ENCODE measurements at regions not wholly inside any gene's neighbourhood (a gene's known extent, or its start where the extent isn't known, plus 50 kb on each side); places are given as distances from the start of the nearest gene placed in this dataset.

DNA sequence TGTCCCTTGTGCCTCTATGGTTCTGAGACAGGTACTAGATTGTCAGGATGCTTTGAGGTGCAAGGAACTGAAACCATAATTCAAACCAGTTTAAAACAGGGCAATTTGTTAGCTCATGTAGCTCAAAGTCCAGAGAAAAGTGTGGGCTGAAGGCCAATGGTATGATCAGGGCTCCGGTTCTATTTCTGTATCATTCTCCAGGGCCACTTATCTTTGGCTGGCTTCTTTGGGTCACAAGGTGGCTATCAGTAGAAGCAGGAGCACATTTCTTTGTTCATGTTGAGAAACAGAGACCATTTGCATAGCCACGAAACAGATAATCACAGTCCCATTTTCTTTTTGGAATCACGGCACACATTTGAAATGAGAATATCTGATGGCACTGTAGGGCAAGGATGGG is 294.9 kb downstream of the ETNK1 start:
- POLR2A ChIA-PET, result no interaction called here
- BruUV-seq (replicated peaks), result no TSS peak

DNA sequence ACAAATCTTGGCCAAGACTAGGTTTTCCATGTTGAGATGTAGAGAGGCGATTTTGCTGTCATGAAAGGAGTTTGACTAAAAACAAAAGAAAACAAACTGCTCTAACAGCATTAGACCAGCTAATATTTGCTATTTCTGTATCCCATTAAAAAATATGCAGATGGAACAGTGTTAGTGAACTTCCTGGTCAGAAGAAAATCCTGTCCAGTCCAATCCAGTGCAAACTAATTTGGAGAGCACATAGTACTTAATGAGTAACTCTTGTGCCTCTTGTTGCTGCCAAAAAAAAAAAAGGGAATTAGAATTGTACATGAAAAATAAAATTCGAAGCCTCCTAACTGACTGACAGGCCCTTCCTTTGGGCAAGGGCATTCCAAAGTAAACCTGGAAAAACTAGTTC is 298.8 kb downstream of the ETNK1 start:
- H3K36me3 ChIP-seq (ENCODE audit: control insufficient read depth in 2 of 2, insufficient read depth in 2 of 2, low read length in 1 of 2), result no peaks in the 10 kb centered on the region
- ChIA-PET SMC1A (ENCODE audit: uncharacterized antibody, unreplicated experiment) (no interaction called here), POLR2A (no interaction called here), RAD21 (ENCODE audit: unreplicated experiment) (no interaction called here), CTCF (no interaction called here)
- H3K4me2 ChIP-seq (ENCODE audit: control insufficient read depth, insufficient read depth), result no peak overlapping the region
- no peak overlapping the region for H3K4me3 ChIP-seq
- H3K4me1 ChIP-seq (ENCODE audit: control insufficient read depth, insufficient read depth, low read length), result no peaks in the 10 kb centered on the region
- in situ Hi-C loops (cut with MboI) (no loop called here), intact Hi-C loops (cut with micrococcal nuclease; ENCODE audit: unreplicated experiment) (no loop called here)
- no peaks in the 10 kb centered on the region for H3K9me3 ChIP-seq (replicated peaks; ENCODE audit: control insufficient read depth, insufficient read depth, low read length)
- FAIRE-seq (no peak), DNase-seq (ENCODE audit: low read depth, low spot score) (no peak), ATAC-seq (no peak)
- no peak overlapping the region for H3K9ac ChIP-seq (ENCODE audit: control insufficient read depth, insufficient read depth, low read length)
- H3K27ac ChIP-seq (ENCODE audit: control insufficient read depth, insufficient read depth), result no peak overlapping the region
- no peaks in the 10 kb centered on the region for H3K79me2 ChIP-seq (ENCODE audit: control insufficient read depth, insufficient read depth, low read length)
- no peak overlapping the region for H2AFZ ChIP-seq (ENCODE audit: control insufficient read depth, low read depth, low read length)
- WGBS (ENCODE audit: insufficient coverage, insufficient replicate concordance, low lambda C conversion rate, missing lambda C conversion rate), result 0% methylated on average over 2 of the region's 2 CpGs
- H4K20me1 ChIP-seq (ENCODE audit: control insufficient read depth, insufficient read depth), result no peaks in the 10 kb centered on the region
- no peaks in the 10 kb centered on the region; a peak in 1 of 4 replicates for H3K27me3 ChIP-seq (replicated peaks in 1 of 2; ENCODE audit: control insufficient read depth in 2 of 2, insufficient read depth in 2 of 2, low read length in 1 of 2)
- BruUV-seq (replicated peaks), result no TSS peak
- TF ChIP-seq, protein P1, sequence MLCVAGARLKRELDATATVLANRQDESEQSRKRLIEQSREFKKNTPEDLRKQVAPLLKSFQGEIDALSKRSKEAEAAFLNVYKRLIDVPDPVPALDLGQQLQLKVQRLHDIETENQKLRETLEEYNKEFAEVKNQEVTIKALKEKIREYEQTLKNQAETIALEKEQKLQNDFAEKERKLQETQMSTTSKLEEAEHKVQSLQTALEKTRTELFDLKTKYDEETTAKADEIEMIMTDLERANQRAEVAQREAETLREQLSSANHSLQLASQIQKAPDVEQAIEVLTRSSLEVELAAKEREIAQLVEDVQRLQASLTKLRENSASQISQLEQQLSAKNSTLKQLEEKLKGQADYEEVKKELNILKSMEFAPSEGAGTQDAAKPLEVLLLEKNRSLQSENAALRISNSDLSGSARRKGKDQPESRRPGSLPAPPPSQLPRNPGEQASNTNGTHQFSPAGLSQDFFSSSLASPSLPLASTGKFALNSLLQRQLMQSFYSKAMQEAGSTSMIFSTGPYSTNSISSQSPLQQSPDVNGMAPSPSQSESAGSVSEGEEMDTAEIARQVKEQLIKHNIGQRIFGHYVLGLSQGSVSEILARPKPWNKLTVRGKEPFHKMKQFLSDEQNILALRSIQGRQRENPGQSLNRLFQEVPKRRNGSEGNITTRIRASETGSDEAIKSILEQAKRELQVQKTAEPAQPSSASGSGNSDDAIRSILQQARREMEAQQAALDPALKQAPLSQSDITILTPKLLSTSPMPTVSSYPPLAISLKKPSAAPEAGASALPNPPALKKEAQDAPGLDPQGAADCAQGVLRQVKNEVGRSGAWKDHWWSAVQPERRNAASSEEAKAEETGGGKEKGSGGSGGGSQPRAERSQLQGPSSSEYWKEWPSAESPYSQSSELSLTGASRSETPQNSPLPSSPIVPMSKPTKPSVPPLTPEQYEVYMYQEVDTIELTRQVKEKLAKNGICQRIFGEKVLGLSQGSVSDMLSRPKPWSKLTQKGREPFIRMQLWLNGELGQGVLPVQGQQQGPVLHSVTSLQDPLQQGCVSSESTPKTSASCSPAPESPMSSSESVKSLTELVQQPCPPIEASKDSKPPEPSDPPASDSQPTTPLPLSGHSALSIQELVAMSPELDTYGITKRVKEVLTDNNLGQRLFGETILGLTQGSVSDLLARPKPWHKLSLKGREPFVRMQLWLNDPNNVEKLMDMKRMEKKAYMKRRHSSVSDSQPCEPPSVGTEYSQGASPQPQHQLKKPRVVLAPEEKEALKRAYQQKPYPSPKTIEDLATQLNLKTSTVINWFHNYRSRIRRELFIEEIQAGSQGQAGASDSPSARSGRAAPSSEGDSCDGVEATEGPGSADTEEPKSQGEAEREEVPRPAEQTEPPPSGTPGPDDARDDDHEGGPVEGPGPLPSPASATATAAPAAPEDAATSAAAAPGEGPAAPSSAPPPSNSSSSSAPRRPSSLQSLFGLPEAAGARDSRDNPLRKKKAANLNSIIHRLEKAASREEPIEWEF (IDR thresholded peaks at IDR 0.05; ENCODE audit: insufficient replicate concordance, low read depth, low read length), result no peak
- TF ChIP-seq RFX5 (IDR thresholded peaks at IDR 0.05; ENCODE audit: low read depth, low read length) (no peak), CHD1 (IDR thresholded peaks at IDR 0.05; ENCODE audit: low read depth, low read length) (no peak), CHD2 (IDR thresholded peaks at IDR 0.05; ENCODE audit: borderline replicate concordance, low read depth, low read length) (no peak), RCOR1 (conservative IDR thresholded peaks at IDR 0.05; ENCODE audit: low read depth, low read length) (no peak), BRCA1 (IDR thresholded peaks at IDR 0.05; ENCODE audit: low read depth, low read length) (no peak)

More for the DNA sequence above, 294.9 kb downstream of the ETNK1 start:
- no peak overlapping the region for H3K4me3 ChIP-seq
- TF ChIP-seq, protein P2, sequence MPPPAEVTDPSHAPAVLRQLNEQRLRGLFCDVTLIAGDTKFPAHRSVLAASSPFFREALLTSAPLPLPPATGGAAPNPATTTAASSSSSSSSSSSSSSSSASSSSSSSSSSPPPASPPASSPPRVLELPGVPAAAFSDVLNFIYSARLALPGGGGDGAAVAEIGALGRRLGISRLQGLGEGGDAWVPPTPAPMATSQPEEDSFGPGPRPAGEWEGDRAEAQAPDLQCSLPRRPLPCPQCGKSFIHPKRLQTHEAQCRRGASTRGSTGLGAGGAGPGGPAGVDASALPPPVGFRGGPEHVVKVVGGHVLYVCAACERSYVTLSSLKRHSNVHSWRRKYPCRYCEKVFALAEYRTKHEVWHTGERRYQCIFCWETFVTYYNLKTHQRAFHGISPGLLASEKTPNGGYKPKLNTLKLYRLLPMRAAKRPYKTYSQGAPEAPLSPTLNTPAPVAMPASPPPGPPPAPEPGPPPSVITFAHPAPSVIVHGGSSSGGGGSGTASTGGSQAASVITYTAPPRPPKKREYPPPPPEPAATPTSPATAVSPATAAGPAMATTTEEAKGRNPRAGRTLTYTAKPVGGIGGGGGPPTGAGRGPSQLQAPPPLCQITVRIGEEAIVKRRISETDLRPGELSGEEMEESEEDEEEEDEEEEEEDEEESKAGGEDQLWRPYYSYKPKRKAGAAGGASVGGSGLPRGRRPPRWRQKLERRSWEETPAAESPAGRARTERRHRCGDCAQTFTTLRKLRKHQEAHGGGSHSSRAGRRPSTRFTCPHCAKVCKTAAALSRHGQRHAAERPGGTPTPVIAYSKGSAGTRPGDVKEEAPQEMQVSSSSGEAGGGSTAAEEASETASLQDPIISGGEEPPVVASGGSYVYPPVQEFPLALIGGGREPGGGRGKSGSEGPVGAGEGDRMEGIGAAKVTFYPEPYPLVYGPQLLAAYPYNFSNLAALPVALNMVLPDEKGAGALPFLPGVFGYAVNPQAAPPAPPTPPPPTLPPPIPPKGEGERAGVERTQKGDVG (CRISPR knock-in tag; IDR thresholded peaks at IDR 0.05), result no peak
- no peak overlapping the region for H2AFZ ChIP-seq (ENCODE audit: control insufficient read depth, low read depth, low read length)
- 43% methylated on average over 3 of the region's 3 CpGs for WGBS (ENCODE audit: insufficient coverage, insufficient replicate concordance, low lambda C conversion rate, missing lambda C conversion rate)
- no peaks in the 10 kb centered on the region for H3K79me2 ChIP-seq (ENCODE audit: control insufficient read depth, insufficient read depth, low read length)
- DNase-seq (ENCODE audit: low read depth, low spot score), result no peak
- ChIA-PET SMC1A (ENCODE audit: uncharacterized antibody, unreplicated experiment) (interaction anchor here (1.2 kb wide), 1 partner anchor 232 kb away, joined by 3 read pairs; no protein-coding TSS in a partner anchor), RAD21 (ENCODE audit: unreplicated experiment) (no interaction called here), CTCF (interaction anchor here (1.0 kb wide), 1 partner anchor 63 kb away, joined by 3 read pairs; no protein-coding TSS in a partner anchor)
- H3K9ac ChIP-seq (ENCODE audit: control insufficient read depth, insufficient read depth, low read length), result no peak overlapping the region
- ATAC-seq, result no peak
- H4K20me1 ChIP-seq (ENCODE audit: control insufficient read depth, insufficient read depth), result no peaks in the 10 kb centered on the region
- no peaks in the 10 kb centered on the region for H3K36me3 ChIP-seq (ENCODE audit: control insufficient read depth in 2 of 2, insufficient read depth in 2 of 2, low read length in 1 of 2)
- no peak overlapping the region for H3K4me2 ChIP-seq (ENCODE audit: control insufficient read depth, insufficient read depth)
- H3K9me3 ChIP-seq (replicated peaks; ENCODE audit: control insufficient read depth, insufficient read depth, low read length), result no peaks in the 10 kb centered on the region
- intact Hi-C loops (cut with micrococcal nuclease; ENCODE audit: unreplicated experiment), result no loop called here
- no peaks in the 10 kb centered on the region; a peak in 1 of 4 replicates for H3K27me3 ChIP-seq (replicated peaks in 1 of 2; ENCODE audit: control insufficient read depth in 2 of 2, insufficient read depth in 2 of 2, low read length in 1 of 2)
- FAIRE-seq, result no peak
- no peak overlapping the region for H3K27ac ChIP-seq (ENCODE audit: control insufficient read depth, insufficient read depth)
- no peaks in the 10 kb centered on the region for H3K4me1 ChIP-seq (ENCODE audit: control insufficient read depth, insufficient read depth, low read length)
- in situ Hi-C loops (cut with MboI), result no loop called here
